Cardiac septum (tissue), 1 donor: ENCODE measurements at regions not wholly inside any gene's neighbourhood (a gene's known extent, or its start where the extent isn't known, plus 50 kb on each side); places are given as distances from the start of the nearest gene placed in this dataset.

ENCODE experiments used
- DNase-seq: peaks from one replicate; pipeline ENCODE4 v3.0.0-alpha.2; 2020; ENCODE audit warnings: low spot score
- intact Hi-C: fragments of 100-400 bp; cut with DNase I; formaldehyde crosslinking; loops from one replicate; pipeline ENCODE4 v1.14.0; 2022
- donor health status: DM: no; HTN: no; CAD: no.

- DNase-seq, result no peak
- intact Hi-C loops, result loop anchor here (10.0 kb wide), 1 partner anchor 146 kb away; no protein-coding TSS in a partner anchor
Observed at GRCh38 chr18:24988253-24988840, 363.6 kb downstream of the ZNF521 start.

GRCh38 chr18:24989760-24990593 is 362.0 kb downstream of the ZNF521 start:
- DNase-seq, result no peak
- intact Hi-C loops, result loop anchor here (10.0 kb wide), 1 partner anchor 145 kb away; no protein-coding TSS in a partner anchor

GRCh38 chr18:24990671-24991134 is 361.3 kb downstream of the ZNF521 start:
- DNase-seq, result no peak
- intact Hi-C loops, result no loop called here

GRCh38 chr18:24991141-24992060 is 360.6 kb downstream of the ZNF521 start:
- DNase-seq, result no peak
- intact Hi-C loops, result no loop called here

GRCh38 chr18:24992491-24992890 is 359.5 kb downstream of the ZNF521 start:
- intact Hi-C loops, result no loop called here
- no peak for DNase-seq

- intact Hi-C loops, result no loop called here
- no peak for DNase-seq
Observed at GRCh38 chr18:24993628-24994027, 358.3 kb downstream of the ZNF521 start.

- intact Hi-C loops, result no loop called here
- no peak for DNase-seq
Observed at GRCh38 chr18:24995056-24995455, 356.9 kb downstream of the ZNF521 start.

GRCh38 chr18:24995755-24996154 is 356.2 kb downstream of the ZNF521 start:
- DNase-seq, result no peak
- intact Hi-C loops, result no loop called here

- DNase-seq, result no peak
- intact Hi-C loops, result no loop called here
Observed at GRCh38 chr18:24999650-25000267, 352.2 kb downstream of the ZNF521 start.

- no peak for DNase-seq
- intact Hi-C loops, result no loop called here
Observed at GRCh38 chr18:25001803-25002202, 350.2 kb downstream of the ZNF521 start.

GRCh38 chr18:25005541-25006403 is 346.2 kb downstream of the ZNF521 start:
- intact Hi-C loops, result no loop called here
- no peak for DNase-seq

GRCh38 chr18:25010623-25011374 is 341.2 kb downstream of the ZNF521 start:
- DNase-seq, result no peak
- intact Hi-C loops, result no loop called here
